KOPT-K1 (cell line): ENCODE measurements at regions not wholly inside any gene's neighbourhood (a gene's known extent, or its start where the extent isn't known, plus 50 kb on each side); places are given as distances from the start of the nearest gene placed in this dataset.

Experiments
- H3K27ac ChIP-seq: fragments of 200-600 bp; sonication (generic); 2 replicates; pipeline ENCODE4 v1.5.1; 2016; ENCODE audit warnings: antibody characterized with exemption, mild to moderate bottlenecking, low read depth, low read length; ENCODE audit not compliant: poor library complexity, severe bottlenecking
- H3K36me3 ChIP-seq: fragments of 200-600 bp; sonication (generic); 2 replicates; pipeline ENCODE4 v1.5.1; 2017; ENCODE audit warnings: antibody characterized with exemption, mild to moderate bottlenecking, low read length, moderate library complexity; ENCODE audit not compliant: insufficient read depth
- H3K9me3 ChIP-seq: fragments of 200-600 bp; sonication (generic); 2 replicates; pipeline ENCODE4 v1.5.1; 2017; ENCODE audit warnings: antibody characterized with exemption, low read length, mild to moderate bottlenecking; ENCODE audit not compliant: insufficient read depth, poor library complexity, severe bottlenecking

DNA sequence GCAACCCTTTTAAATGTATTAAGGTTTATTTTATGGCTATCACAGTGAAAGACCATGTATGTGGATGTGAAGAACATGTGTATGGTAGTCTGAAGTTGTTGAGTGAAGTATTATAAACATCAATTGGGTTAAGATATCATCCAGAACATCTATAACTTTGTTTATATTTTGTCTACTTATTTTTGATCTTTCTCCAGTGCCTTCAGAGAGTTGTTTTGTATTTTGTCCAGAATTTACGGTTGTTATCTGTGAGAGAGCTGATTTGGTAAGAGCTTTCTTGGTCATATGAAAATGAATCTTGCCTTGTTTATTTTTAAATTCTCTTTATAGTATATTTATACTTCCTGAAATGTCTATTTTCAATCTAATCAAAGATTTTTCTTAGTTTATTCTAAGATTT, 573.7 kb upstream of the POU3F3 start:
- Histone ChIP-seq H3K9me3 (no peaks in the 10 kb centered on the region), H3K27ac (no peak overlapping the region), H3K36me3 (no peaks in the 10 kb centered on the region)

DNA sequence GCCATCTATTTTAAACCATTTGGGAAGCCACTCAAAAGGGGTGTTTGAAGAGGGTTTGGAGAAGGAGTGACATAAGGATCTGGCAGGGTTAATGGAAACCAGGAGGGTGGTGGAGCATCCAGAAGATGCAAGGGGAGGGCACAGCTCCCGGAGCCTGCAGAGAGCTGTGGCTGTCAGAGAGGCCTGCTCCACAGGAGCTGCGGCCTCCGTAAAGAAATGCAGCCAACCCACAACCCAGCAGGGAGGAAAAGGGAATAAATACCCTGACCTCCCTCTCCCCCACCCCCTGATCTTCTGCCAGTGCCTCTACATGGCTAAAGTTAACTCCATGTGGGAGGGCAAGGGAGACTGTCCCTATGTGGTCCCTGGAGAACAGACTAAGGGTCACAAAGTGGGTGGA, 567.1 kb upstream of the POU3F3 start:
- H3K36me3 ChIP-seq: no peaks in the 10 kb centered on the region
- no peak overlapping the region for H3K27ac ChIP-seq
- no peaks in the 10 kb centered on the region for H3K9me3 ChIP-seq

GRCh38 chr2:104289651-104290565, 564.0 kb upstream of the POU3F3 start:
- H3K27ac ChIP-seq: no peak overlapping the region
- H3K9me3 ChIP-seq: no peaks in the 10 kb centered on the region
- no peaks in the 10 kb centered on the region for H3K36me3 ChIP-seq

- no peak overlapping the region for H3K27ac ChIP-seq
- no peaks in the 10 kb centered on the region for H3K36me3 ChIP-seq
- H3K9me3 ChIP-seq: no peaks in the 10 kb centered on the region
Measured at GRCh38 chr2:104290566-104290891, 563.4 kb upstream of the POU3F3 start.

- Histone ChIP-seq H3K27ac (no peak overlapping the region), H3K9me3 (no peaks in the 10 kb centered on the region), H3K36me3 (no peaks in the 10 kb centered on the region)
Measured at GRCh38 chr2:104312684-104313083, 541.2 kb upstream of the POU3F3 start.

- H3K27ac ChIP-seq: no peak overlapping the region
- no peaks in the 10 kb centered on the region for H3K9me3 ChIP-seq
- no peaks in the 10 kb centered on the region for H3K36me3 ChIP-seq
Measured at GRCh38 chr2:104318001-104318665, 535.8 kb upstream of the POU3F3 start.

- Histone ChIP-seq H3K27ac (no peak overlapping the region), H3K9me3 (no peaks in the 10 kb centered on the region), H3K36me3 (no peaks in the 10 kb centered on the region)
Measured at GRCh38 chr2:104321116-104321795, 532.7 kb upstream of the POU3F3 start.

DNA sequence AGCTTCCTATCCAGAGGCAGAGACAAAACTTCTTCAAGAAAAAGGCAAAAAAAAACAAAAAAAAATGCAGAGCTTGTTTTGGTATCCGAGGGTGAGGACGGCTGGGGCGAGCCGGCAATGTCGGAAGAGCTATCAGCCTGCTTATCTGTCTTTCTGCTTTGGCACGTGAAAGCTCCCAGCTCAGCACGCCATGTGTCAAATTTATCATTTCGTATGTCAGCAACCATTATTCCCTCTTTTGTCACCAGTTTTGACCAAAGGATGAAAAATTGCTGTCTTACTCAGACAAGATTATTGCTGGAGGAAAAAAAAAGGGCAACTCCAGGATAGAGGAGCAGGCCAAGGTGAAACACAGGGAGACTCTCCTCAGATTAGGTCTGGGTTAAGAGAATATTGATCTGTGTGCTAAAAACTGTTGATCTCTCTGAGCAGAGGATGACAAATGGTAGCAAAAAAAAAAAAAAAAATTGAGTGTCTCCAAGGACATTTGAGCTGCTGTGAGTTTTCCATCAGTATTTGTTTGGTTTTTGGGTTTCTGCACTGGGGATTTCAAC, 532.0 kb upstream of the POU3F3 start:
- Histone ChIP-seq H3K27ac (no peak overlapping the region), H3K9me3 (no peaks in the 10 kb centered on the region), H3K36me3 (no peaks in the 10 kb centered on the region)

GRCh38 chr2:104332731-104333130, 521.2 kb upstream of the POU3F3 start:
- no peak overlapping the region for H3K27ac ChIP-seq
- no peaks in the 10 kb centered on the region for H3K9me3 ChIP-seq
- H3K36me3 ChIP-seq: no peaks in the 10 kb centered on the region

DNA sequence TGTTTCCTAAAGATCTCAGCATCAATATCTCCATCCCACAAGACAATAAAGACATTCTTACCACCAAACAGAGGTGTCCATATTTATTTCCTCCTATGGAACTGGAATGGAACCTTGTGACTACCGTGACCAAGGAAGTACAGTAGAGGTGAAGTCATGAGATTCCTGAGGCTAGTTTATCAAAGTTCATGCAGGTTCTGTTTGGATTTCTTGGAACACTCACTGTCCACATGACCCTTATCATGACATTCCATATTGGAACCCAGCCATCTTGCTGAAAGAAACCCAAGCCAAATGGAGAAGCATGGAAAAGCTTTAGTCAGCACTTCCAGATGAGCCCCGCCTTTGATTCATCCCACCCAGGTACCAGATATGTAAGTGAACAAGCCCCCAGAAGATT, 516.0 kb upstream of the POU3F3 start:
- Histone ChIP-seq H3K9me3 (no peaks in the 10 kb centered on the region), H3K27ac (no peak overlapping the region), H3K36me3 (no peaks in the 10 kb centered on the region)

GRCh38 chr2:104340162-104340561, 513.8 kb upstream of the POU3F3 start:
- Histone ChIP-seq H3K36me3 (no peaks in the 10 kb centered on the region), H3K9me3 (no peaks in the 10 kb centered on the region), H3K27ac (no peak overlapping the region)

DNA sequence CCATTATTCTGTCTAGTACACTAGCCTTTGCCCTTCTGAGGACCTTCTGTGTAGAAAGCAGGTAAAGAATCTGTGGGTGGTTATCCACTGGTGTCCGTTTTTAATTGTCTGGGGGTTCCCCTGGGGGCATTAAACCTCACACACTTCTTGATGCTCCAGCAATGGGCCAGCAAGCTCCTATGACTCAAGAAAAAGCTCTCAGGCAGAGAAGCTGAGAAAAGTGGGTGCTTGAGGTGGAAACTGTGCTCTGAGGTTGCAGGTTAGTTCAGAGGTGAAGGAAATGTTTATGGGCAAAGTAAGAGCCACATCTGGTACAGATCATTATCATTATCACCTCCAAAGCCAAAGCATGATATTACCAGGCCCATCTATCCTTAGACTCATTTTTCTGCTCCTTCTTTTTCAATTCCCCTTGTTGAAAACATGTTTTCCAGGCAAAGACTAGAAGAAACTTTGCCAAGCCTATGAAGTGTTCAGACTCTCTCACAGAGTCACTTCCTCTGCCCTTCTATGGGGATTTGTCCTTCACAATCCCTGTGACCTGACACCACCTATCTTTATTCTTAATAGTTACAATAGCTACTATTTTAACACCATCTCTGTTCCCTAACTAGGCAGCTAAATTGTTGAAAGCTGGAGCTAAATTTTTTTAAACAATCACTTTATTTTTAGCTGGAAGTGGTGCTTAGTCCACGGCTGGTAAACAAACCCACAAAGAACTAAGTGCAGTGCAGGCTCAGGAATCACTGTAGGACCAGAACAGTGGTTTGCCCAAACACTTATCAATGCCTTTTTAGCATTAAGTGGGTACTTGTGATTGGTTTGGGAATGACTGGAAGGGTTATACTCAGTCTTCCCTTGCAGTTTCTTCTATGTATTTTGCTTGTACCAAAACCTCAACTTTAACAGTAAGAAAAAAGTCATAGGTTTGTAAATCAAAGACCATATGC, 512.8 kb upstream of the POU3F3 start:
- Histone ChIP-seq H3K9me3 (no peaks in the 10 kb centered on the region), H3K36me3 (no peaks in the 10 kb centered on the region), H3K27ac (no peak overlapping the region)

DNA sequence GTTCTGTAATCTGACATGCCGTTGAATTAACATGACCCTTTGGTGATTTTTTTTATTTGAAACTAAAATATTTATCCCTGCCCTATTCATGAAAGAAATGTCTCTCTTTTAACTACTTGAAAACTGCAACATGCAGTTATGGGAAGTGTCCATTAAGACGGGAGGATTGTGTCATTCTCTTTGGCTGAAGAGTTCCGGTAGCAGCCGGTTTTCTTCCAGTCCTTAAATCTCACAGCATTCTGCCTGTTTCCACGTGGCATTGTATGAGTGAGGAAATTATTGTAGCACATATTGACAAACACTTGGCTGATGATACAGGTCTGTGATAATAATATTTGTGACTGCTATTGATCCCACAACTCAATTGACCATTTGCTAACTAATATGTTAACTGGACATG, 509.6 kb upstream of the POU3F3 start:
- Histone ChIP-seq H3K9me3 (no peaks in the 10 kb centered on the region), H3K36me3 (no peaks in the 10 kb centered on the region), H3K27ac (no peak overlapping the region)

DNA sequence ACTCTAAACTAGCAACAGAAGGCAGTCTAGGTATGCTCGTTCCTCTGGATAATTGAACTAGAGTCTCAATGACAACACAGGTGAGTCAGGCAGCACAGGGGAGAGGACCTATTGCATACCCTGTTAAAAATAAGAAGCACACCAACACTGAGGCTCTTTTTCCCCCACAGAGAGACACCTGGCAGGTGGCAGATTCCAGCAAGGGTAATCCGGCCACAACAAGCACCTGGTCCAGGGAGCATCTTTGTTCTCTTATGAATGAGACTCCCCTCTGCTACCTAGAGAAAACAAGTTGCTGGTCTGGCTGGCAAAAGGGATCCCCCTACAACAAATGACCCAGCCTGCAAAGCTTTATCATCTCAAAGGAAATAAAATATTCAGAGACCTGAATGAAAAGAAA, 508.9 kb upstream of the POU3F3 start:
- Histone ChIP-seq H3K36me3 (no peaks in the 10 kb centered on the region), H3K27ac (no peak overlapping the region), H3K9me3 (no peaks in the 10 kb centered on the region)
